NCI-H2227 (cell line): ENCODE measurements at regions not wholly inside any gene's neighbourhood (a gene's known extent, or its start where the extent isn't known, plus 50 kb on each side); places are given as distances from the start of the nearest gene placed in this dataset.
"Not testable (repeated sequence)": the region's sequence is repeated elsewhere in the genome, so short reads cannot be mapped to it uniquely, and the experiment has no call there.

Source experiments
- DNase-seq: peaks from one replicate; lab custom pipeline; 2025; ENCODE audit not compliant: unreplicated experiment; lab: John Stamatoyannopoulos, UW

GRCh38 chr4:24369507-24370029, 214.8 kb downstream of the DHX15 start:
- DNase-seq: no peak

- no peak for DNase-seq
These were observed 215.6 kb downstream of the DHX15 start for GRCh38 chr4:24368801-24369200.

- DNase-seq: no peak
These were observed 219.5 kb downstream of the DHX15 start for GRCh38 chr4:24364852-24365251.

GRCh38 chr4:24364249-24364648, 220.1 kb downstream of the DHX15 start:
- DNase-seq: no peak

GRCh38 chr4:24363751-24364150, 220.6 kb downstream of the DHX15 start:
- no peak for DNase-seq

GRCh38 chr4:24352112-24352511, 232.2 kb downstream of the DHX15 start:
- no peak for DNase-seq

GRCh38 chr4:24349168-24349996, 235.0 kb downstream of the DHX15 start:
- DNase-seq: not testable (repeated sequence)

- DNase-seq: no peak
These were observed 245.1 kb downstream of the DHX15 start for GRCh38 chr4:24339260-24339659.

GRCh38 chr4:24337451-24338190, 246.7 kb downstream of the DHX15 start:
- DNase-seq: no peak

GRCh38 chr4:24335616-24336015, 248.7 kb downstream of the DHX15 start:
- no peak for DNase-seq

GRCh38 chr4:24334906-24335305, 249.4 kb downstream of the DHX15 start:
- DNase-seq: no peak

- DNase-seq: no peak
These were observed 253.8 kb downstream of the DHX15 start for GRCh38 chr4:24330573-24330972.

GRCh38 chr4:24330172-24330571, 254.2 kb downstream of the DHX15 start:
- no peak for DNase-seq

- no peak for DNase-seq
These were observed 255.6 kb downstream of the DHX15 start for GRCh38 chr4:24328711-24329110.

GRCh38 chr4:24328310-24328709, 256.0 kb downstream of the DHX15 start:
- no peak for DNase-seq

GRCh38 chr4:24322995-24323394, 261.4 kb downstream of the DHX15 start:
- no peak for DNase-seq

GRCh38 chr4:24322511-24322910, 261.8 kb downstream of the DHX15 start:
- DNase-seq: no peak

GRCh38 chr4:24321616-24322015, 262.7 kb downstream of the DHX15 start:
- no peak for DNase-seq

- DNase-seq: no peak
These were observed 263.2 kb downstream of the DHX15 start for GRCh38 chr4:24321131-24321530.

GRCh38 chr4:24319387-24319786, 265.0 kb downstream of the DHX15 start:
- DNase-seq: no peak

GRCh38 chr4:24315056-24315455, 269.3 kb downstream of the DHX15 start:
- DNase-seq: no peak

GRCh38 chr4:24312261-24312913, 272.0 kb downstream of the DHX15 start:
- no peak for DNase-seq
